ENCODE measurements at regions not wholly inside any gene's neighbourhood (a gene's known extent, or its start where the extent isn't known, plus 50 kb on each side); places are given as distances from the start of the nearest gene placed in this dataset.

DNA sequence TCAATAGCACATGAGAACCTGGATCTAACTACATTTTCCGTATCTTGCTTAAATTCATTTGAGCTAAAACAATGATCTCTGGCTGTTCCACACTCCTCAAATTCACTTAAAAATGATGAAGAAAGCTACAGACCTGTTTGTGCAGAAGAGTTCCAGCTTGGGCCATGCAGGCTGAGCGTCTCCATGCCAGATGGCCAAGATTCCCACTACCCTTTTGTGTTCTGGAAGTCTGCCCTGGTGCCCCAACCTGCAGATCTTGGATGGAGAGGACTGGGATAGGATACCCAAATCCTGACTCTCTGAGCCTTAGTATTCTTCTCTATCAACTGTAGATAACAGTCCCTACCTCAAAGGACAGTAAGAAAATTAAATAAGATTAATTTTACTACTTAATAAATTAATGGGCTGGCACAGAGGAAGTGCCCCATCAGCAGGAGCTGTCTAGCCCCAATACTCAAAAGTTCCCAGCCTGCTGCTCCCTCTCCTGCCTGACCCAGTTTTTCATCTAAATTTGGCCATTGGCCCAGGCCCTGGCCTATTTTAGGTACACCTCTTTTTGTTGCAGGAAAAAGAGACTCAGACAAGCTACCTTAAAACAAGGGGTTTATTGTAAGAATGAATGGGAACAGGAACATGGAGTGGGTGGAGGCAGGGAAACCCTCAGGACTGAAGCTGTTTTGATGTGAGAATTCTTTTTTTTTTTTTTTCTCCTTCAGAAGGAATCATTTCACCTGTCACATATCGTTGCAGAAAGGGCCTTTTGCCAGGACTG, 81.4 kb upstream of the GRK3 start:
- no peak for DNase-seq (ENCODE audit: low spot score)
- H3K79me2 ChIP-seq (ENCODE audit: insufficient read depth, low read depth, low read length), result no peaks in the 10 kb centered on the region
- POLR2A ChIA-PET, result interaction anchor here (0.7 kb wide), 1 partner anchor 358 kb away, joined by 8 read pairs; no protein-coding TSS in a partner anchor
- no peaks in the 10 kb centered on the region for H3K9me2 ChIP-seq (ENCODE audit: insufficient read depth, low read length)
- BruUV-seq (replicated peaks), result no TSS peak
- intact Hi-C loops (cut with micrococcal nuclease; ENCODE audit: unreplicated experiment), result no loop called here
- H3K4me1 ChIP-seq (ENCODE audit: insufficient read depth, low read length, poor library complexity, severe bottlenecking), result no peaks in the 10 kb centered on the region
- no peaks in the 10 kb centered on the region for H3K9me3 ChIP-seq (ENCODE audit: low read length)
- CTCF ChIA-PET (ENCODE audit: unreplicated experiment), result interaction anchor here (0.7 kb wide), 1 partner anchor 878 kb away, joined by 3 read pairs; no protein-coding TSS in a partner anchor
- H4K20me1 ChIP-seq (ENCODE audit: insufficient read depth, low read length), result no peaks in the 10 kb centered on the region
- no peaks in the 10 kb centered on the region for H3K36me3 ChIP-seq (ENCODE audit: insufficient read depth, low read length)
- no peak overlapping the region for H3K4me3 ChIP-seq (ENCODE audit: low read depth, low read length, poor library complexity, severe bottlenecking)
- H3K27ac ChIP-seq (ENCODE audit: low read depth, low read length, poor library complexity, severe bottlenecking), result no peak overlapping the region
- no peak overlapping the region for H3K4me2 ChIP-seq (ENCODE audit: low read length)
- TF ChIP-seq, protein P1, sequence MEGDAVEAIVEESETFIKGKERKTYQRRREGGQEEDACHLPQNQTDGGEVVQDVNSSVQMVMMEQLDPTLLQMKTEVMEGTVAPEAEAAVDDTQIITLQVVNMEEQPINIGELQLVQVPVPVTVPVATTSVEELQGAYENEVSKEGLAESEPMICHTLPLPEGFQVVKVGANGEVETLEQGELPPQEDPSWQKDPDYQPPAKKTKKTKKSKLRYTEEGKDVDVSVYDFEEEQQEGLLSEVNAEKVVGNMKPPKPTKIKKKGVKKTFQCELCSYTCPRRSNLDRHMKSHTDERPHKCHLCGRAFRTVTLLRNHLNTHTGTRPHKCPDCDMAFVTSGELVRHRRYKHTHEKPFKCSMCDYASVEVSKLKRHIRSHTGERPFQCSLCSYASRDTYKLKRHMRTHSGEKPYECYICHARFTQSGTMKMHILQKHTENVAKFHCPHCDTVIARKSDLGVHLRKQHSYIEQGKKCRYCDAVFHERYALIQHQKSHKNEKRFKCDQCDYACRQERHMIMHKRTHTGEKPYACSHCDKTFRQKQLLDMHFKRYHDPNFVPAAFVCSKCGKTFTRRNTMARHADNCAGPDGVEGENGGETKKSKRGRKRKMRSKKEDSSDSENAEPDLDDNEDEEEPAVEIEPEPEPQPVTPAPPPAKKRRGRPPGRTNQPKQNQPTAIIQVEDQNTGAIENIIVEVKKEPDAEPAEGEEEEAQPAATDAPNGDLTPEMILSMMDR (conservative IDR thresholded peaks at IDR 0.05; ENCODE audit: low read length), result no peak
- no peak for TF ChIP-seq EZH2phosphoT487 (IDR thresholded peaks at IDR 0.05; ENCODE audit: borderline replicate concordance, low read depth, low read length)
- H2AFZ ChIP-seq (ENCODE audit: low read length), result no peak overlapping the region

DNA sequence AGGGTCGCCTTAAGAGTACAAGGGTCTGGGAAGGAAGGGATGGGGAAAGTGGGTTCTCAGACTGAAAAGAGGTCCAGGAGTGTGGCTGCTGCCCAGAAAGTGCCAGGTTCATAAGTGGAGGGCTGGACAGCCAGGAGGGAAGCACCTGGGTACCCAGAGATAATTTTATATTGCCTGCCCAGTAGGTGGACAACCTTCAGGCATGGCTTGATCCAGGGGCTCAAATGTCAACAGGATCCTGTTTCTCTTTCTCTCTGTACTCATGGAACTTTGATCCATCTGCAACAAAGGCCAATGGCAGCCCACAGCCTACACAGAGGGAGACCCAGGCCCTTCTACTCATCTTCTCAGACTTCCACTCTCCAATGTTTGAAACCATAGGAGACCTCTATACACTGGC, 80.5 kb upstream of the GRK3 start:
- ChIA-PET POLR2A (interaction anchor here (0.5 to 0.7 kb wide), 2 partner anchors 249 to 358 kb away, joined by 3 to 8 read pairs; no protein-coding TSS in a partner anchor), CTCF (ENCODE audit: unreplicated experiment) (no interaction called here)
- no peak for TF ChIP-seq EZH2phosphoT487 (IDR thresholded peaks at IDR 0.05; ENCODE audit: borderline replicate concordance, low read depth, low read length)
- TF ChIP-seq, protein P1 (conservative IDR thresholded peaks at IDR 0.05; ENCODE audit: low read length), result no peak
- Histone ChIP-seq H3K4me3 (ENCODE audit: low read depth, low read length, poor library complexity, severe bottlenecking) (no peak overlapping the region), H3K79me2 (ENCODE audit: insufficient read depth, low read depth, low read length) (no peaks in the 10 kb centered on the region), H3K27ac (ENCODE audit: low read depth, low read length, poor library complexity, severe bottlenecking) (no peak overlapping the region), H4K20me1 (ENCODE audit: insufficient read depth, low read length) (no peaks in the 10 kb centered on the region), H3K9me3 (ENCODE audit: low read length) (no peaks in the 10 kb centered on the region), H2AFZ (ENCODE audit: low read length) (no peak overlapping the region), H3K4me2 (ENCODE audit: low read length) (no peak overlapping the region), H3K36me3 (ENCODE audit: insufficient read depth, low read length) (no peaks in the 10 kb centered on the region), H3K4me1 (ENCODE audit: insufficient read depth, low read length, poor library complexity, severe bottlenecking) (no peaks in the 10 kb centered on the region), H3K9me2 (ENCODE audit: insufficient read depth, low read length) (no peaks in the 10 kb centered on the region)
- intact Hi-C loops (cut with micrococcal nuclease; ENCODE audit: unreplicated experiment), result no loop called here
- no TSS peak for BruUV-seq (replicated peaks)
- no peak for DNase-seq (ENCODE audit: low spot score)

Data from OCI-LY7 (cell line).